ENCODE measurements at regions not wholly inside any gene's neighbourhood (a gene's known extent, or its start where the extent isn't known, plus 50 kb on each side); places are given as distances from the start of the nearest gene placed in this dataset.

- no peak for TF ChIP-seq CTCF (optimal IDR thresholded peaks at IDR 0.05 in 1 of 3, IDR thresholded peaks at IDR 0.05 in 1 of 3, conservative IDR thresholded peaks at IDR 0.05 in 1 of 3; ENCODE audit: extremely low read depth in 1 of 3, insufficient read depth in 2 of 3, low read length in 3 of 3)
- TF ChIP-seq EZH2 (IDR thresholded peaks at IDR 0.05; ENCODE audit: low read length): no peak
Measured at GRCh38 chr2:184413221-184413620, 185.1 kb upstream of the ZNF804A start.

Data from keratinocyte (primary cell).